OCI-LY1 (cell line): ENCODE measurements at regions not wholly inside any gene's neighbourhood (a gene's known extent, or its start where the extent isn't known, plus 50 kb on each side); places are given as distances from the start of the nearest gene placed in this dataset.

Experiments used
- H2AFZ ChIP-seq: fragments of 200-600 bp; sonication (generic), shearing (Covaris generic); 2 replicates; pipeline ENCODE4 v1.6.0; 2014; ENCODE audit warnings: antibody characterized with exemption, mild to moderate bottlenecking, low read length
- H3F3A ChIP-seq: fragments of 200-600 bp; sonication (generic), shearing (Covaris generic); 2 replicates; pipeline ENCODE4 v1.6.0; 2014; ENCODE audit warnings: mild to moderate bottlenecking, antibody characterized with exemption, low read length, moderate library complexity; ENCODE audit not compliant: insufficient read depth
- H3K27ac ChIP-seq: fragments of 200-600 bp; sonication (generic); 2 replicates; pipeline ENCODE4 v1.5.1; 2014; ENCODE audit warnings: low read length, mixed run types, mild to moderate bottlenecking, low read depth; ENCODE audit not compliant: poor library complexity, severe bottlenecking
- H3K27me3 ChIP-seq: fragments of 200-600 bp; sonication (generic); 2 replicates; pipeline ENCODE4 v1.6.0; 2014; ENCODE audit warnings: antibody characterized with exemption, mild to moderate bottlenecking, low read length, moderate library complexity; ENCODE audit not compliant: insufficient read depth
- H3K36me3 ChIP-seq: fragments of 200-600 bp; sonication (generic); 2 replicates; pipeline ENCODE4 v1.6.1; 2014; ENCODE audit warnings: mild to moderate bottlenecking, antibody characterized with exemption, low read length, moderate library complexity, mixed read lengths; ENCODE audit not compliant: insufficient read depth
- H3K4me1 ChIP-seq: fragments of 200-600 bp; sonication (generic); 2 replicates; pipeline ENCODE4 v1.5.1; 2014; ENCODE audit warnings: mild to moderate bottlenecking, low read length, moderate library complexity; ENCODE audit not compliant: insufficient read depth, severe bottlenecking
- H3K4me2 ChIP-seq: fragments of 200-600 bp; sonication (generic), shearing (Covaris generic); 2 replicates; pipeline ENCODE4 v1.6.1; 2014; ENCODE audit warnings: low read length
- H3K4me3 ChIP-seq: fragments of 200-600 bp; sonication (generic); 2 replicates; pipeline ENCODE4 v1.5.1; 2014; ENCODE audit warnings: low read length, low read depth, mild to moderate bottlenecking, mixed read lengths; ENCODE audit not compliant: poor library complexity, severe bottlenecking
- H3K79me2 ChIP-seq: fragments of 200-600 bp; shearing (Covaris generic); 2 replicates; pipeline ENCODE4 v1.6.1; 2016; ENCODE audit warnings: mixed run types, low read length, mixed read lengths; ENCODE audit not compliant: insufficient read depth
- H3K9ac ChIP-seq: fragments of 200-600 bp; sonication (generic), shearing (Covaris generic); 2 replicates; pipeline ENCODE4 v1.6.1; 2014; ENCODE audit warnings: mild to moderate bottlenecking, low read length, mixed read lengths
- H3K9me2 ChIP-seq: fragments of 200-600 bp; sonication (generic), shearing (Covaris generic); 2 replicates; pipeline ENCODE4 v1.6.1; 2014; ENCODE audit warnings: low read depth, mild to moderate bottlenecking, low read length, mixed read lengths
- H3K9me3 ChIP-seq: fragments of 200-600 bp; shearing (Covaris generic); 2 replicates; pipeline ENCODE4 v1.6.1; 2014; ENCODE audit warnings: low read length, mixed read lengths
- H4K20me1 ChIP-seq: fragments of 200-600 bp; sonication (generic), shearing (Covaris generic); 2 replicates; pipeline ENCODE4 v1.6.0; 2016; ENCODE audit warnings: mild to moderate bottlenecking, low read length; ENCODE audit not compliant: insufficient read depth
- EZH2 ChIP-seq: fragments of 200-600 bp; sonication (generic), shearing (Covaris generic); IDR thresholded peaks from 2 replicates; pipeline ENCODE4 v1.8.0; 2017; ENCODE audit warnings: borderline replicate concordance, mixed run types, mild to moderate bottlenecking, antibody characterized with exemption, low read length, moderate library complexity, mixed read lengths
- TF ChIP-seq, protein P1 (sequence below): fragments of 200-600 bp; sonication (generic), shearing (Covaris generic); IDR thresholded peaks from 2 replicates; pipeline ENCODE4 v1.5.1; 2017; ENCODE audit warnings: mild to moderate bottlenecking, antibody characterized with exemption, low read length, moderate library complexity, mixed read lengths

DNA sequence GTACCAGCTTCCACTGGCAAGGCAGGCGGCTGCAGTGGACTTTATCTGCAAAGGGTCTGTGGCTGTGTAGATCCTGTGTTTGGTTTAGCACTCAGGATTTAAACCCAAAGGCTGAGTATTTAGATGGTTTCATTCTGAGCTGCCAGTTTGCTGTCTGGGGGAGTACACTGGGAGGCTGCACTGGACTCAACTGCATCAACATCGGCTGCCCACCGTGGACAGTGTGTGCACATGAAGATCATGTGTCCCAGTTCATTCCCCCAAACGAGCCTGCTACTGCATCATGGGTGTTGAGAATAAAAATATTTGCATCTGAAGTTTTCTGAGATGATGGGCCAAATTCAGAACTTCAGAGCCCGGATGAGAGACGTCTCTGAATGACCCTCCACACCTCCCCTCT, 328.6 kb upstream of the SHH start:
- 0 out of 2 replicates have a peak, but pooled peaks cover 2% of the 10 kb centered on the region for H3K27me3 ChIP-seq
- H3K4me3 ChIP-seq: no peak overlapping the region
- H3K36me3 ChIP-seq: no peaks in the 10 kb centered on the region
- no peak for TF ChIP-seq EZH2
- TF ChIP-seq, protein P1, sequence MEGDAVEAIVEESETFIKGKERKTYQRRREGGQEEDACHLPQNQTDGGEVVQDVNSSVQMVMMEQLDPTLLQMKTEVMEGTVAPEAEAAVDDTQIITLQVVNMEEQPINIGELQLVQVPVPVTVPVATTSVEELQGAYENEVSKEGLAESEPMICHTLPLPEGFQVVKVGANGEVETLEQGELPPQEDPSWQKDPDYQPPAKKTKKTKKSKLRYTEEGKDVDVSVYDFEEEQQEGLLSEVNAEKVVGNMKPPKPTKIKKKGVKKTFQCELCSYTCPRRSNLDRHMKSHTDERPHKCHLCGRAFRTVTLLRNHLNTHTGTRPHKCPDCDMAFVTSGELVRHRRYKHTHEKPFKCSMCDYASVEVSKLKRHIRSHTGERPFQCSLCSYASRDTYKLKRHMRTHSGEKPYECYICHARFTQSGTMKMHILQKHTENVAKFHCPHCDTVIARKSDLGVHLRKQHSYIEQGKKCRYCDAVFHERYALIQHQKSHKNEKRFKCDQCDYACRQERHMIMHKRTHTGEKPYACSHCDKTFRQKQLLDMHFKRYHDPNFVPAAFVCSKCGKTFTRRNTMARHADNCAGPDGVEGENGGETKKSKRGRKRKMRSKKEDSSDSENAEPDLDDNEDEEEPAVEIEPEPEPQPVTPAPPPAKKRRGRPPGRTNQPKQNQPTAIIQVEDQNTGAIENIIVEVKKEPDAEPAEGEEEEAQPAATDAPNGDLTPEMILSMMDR: no peak
- H3K9ac ChIP-seq: no peak overlapping the region
- H3K4me2 ChIP-seq: no peak overlapping the region
- no peak overlapping the region for H3K27ac ChIP-seq
- H3F3A ChIP-seq: no peaks in the 10 kb centered on the region
- H3K79me2 ChIP-seq: no peaks in the 10 kb centered on the region
- no peak overlapping the region for H2AFZ ChIP-seq
- H3K9me2 ChIP-seq: no peaks in the 10 kb centered on the region
- no peaks in the 10 kb centered on the region for H3K9me3 ChIP-seq
- H3K4me1 ChIP-seq: no peaks in the 10 kb centered on the region
- H4K20me1 ChIP-seq: no peaks in the 10 kb centered on the region

DNA sequence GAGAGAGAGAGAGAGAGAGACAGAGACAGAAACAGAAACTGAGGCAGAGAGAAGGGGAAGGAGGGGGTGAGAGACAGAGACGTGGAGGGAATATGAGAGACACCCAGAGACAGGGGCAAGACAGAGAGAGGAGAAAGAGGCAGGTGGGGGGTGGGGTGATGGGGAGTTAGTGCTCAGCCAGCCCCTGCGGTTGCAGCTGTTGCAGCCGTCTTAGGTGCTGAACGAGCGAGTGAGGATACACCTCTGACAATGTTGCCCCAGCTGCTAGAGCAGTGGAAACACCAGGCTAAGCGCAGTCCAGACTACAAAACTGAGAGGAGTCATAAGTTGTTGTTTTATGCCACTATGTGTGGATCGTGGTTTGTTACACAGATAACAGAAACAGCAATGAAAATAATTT, 328.2 kb upstream of the SHH start:
- Histone ChIP-seq H3K79me2 (no peaks in the 10 kb centered on the region), H3K9me3 (no peaks in the 10 kb centered on the region), H3K27ac (no peak overlapping the region)

DNA sequence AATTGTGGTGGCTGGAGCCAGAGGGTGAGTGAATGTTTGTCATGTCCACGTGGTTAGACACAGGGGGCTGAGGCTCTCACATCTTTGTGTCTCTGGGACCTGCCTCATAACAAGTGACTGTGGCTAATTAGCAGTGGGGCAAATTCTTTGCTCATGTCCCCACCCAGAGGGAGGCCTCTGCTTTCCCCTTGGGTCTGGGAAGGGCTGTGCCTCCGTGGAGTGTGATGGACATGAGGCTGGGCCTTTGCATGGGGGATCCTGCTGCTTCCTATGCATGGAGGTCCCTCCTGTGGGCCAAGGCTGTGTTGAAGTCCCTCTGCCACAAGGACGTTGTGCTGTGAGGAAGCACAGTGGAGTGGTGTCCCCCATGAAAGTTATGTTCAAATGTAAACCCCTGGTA, 327.4 kb upstream of the SHH start:
- Histone ChIP-seq H3K4me1 (no peaks in the 10 kb centered on the region), H3K36me3 (no peaks in the 10 kb centered on the region), H2AFZ (no peak overlapping the region), H3K79me2 (no peaks in the 10 kb centered on the region), H3K27me3 (0 out of 2 replicates have a peak, but pooled peaks cover 2% of the 10 kb centered on the region), H3K9me2 (no peaks in the 10 kb centered on the region), H3K4me2 (no peak overlapping the region), H3F3A (no peaks in the 10 kb centered on the region), H3K4me3 (no peak overlapping the region), H3K9me3 (no peaks in the 10 kb centered on the region), H3K9ac (no peak overlapping the region), H3K27ac (no peak overlapping the region), H4K20me1 (no peaks in the 10 kb centered on the region)
- TF ChIP-seq, protein P1: no peak
- no peak for TF ChIP-seq EZH2

More for the DNA sequence above, 328.2 kb upstream of the SHH start:
- no peak for TF ChIP-seq EZH2
- TF ChIP-seq, protein P1: no peak
- H3F3A ChIP-seq: no peaks in the 10 kb centered on the region
- H3K4me3 ChIP-seq: no peak overlapping the region
- H3K4me2 ChIP-seq: no peak overlapping the region
- H3K27me3 ChIP-seq: 0 out of 2 replicates have a peak, but pooled peaks cover 2% of the 10 kb centered on the region
- no peak overlapping the region for H2AFZ ChIP-seq
- no peaks in the 10 kb centered on the region for H4K20me1 ChIP-seq
- H3K4me1 ChIP-seq: no peaks in the 10 kb centered on the region
- H3K9me2 ChIP-seq: no peaks in the 10 kb centered on the region
- H3K9ac ChIP-seq: no peak overlapping the region
- H3K36me3 ChIP-seq: no peaks in the 10 kb centered on the region
